Germinal center (tissue), 1 donor: ENCODE measurements at regions not wholly inside any gene's neighbourhood (a gene's known extent, or its start where the extent isn't known, plus 50 kb on each side); places are given as distances from the start of the nearest gene placed in this dataset.
"Not testable (repeated sequence)": the region's sequence is repeated elsewhere in the genome, so short reads cannot be mapped to it uniquely, and the experiment has no call there.

Experiments
- DNase-seq: peaks from one replicate; pipeline ENCODE4 v3.0.0; 2012; ENCODE audit warnings: mixed read lengths, low spot score

DNA sequence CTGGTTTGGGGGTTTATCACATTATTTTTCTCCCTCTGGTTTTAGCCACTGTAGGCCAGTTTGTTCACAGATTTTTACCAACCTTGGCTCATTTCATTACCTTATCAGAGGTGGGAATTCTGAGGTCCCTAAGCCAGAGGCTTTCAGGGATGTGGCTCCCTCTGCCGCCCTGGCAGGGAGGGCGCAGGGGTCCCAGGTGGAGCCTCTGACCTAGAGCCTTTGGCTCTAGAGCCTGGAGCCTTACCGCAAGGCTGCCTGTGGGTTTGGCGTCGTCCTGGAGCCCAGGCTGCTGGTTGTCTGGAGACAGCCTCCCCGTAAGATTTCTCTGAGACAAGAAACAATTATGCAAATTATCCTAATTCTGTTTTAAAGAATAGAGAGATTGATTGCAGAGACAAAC is 188.0 kb downstream of the LMLN start:
- DNase-seq, result not testable (repeated sequence)

DNA sequence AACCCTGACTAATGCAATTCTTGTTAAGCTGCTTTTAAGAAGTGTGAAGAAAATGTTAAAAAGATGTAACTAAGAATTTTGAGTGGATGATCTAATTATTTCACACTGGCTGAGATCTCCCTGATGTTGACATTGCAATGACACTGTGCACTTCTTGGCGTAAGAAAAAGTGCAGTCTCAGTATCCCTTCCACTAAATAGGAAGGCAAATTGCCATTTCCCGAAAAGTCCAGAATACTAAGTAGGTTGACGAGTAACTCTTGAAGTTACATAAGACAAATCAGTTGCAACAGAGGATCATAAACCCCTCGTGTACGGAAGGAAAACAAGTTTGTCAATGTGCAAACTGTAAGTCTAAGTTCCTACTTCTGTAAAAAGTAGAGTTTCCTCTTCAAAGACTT is 189.9 kb downstream of the LMLN start:
- not testable (repeated sequence) for DNase-seq

DNA sequence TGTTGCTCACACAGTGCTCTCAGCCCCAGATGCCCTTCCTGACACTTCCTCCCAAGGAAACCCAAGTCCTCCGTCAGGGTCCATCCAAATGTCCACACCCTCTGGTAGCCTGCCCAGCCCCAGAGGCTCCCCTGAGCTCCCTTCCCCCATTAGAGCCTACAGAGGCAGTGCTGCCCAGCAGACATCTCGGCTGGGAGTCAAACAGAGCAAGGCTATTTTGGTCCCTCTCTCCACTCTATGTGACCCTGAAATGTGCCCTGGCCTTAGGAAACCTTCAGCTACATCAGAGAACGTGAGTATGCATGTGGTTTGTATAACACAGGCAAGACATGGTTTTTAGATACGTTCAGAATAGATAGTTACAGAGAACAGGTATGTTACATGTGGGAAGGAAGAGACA is 191.8 kb downstream of the LMLN start:
- DNase-seq, result not testable (repeated sequence)

DNA sequence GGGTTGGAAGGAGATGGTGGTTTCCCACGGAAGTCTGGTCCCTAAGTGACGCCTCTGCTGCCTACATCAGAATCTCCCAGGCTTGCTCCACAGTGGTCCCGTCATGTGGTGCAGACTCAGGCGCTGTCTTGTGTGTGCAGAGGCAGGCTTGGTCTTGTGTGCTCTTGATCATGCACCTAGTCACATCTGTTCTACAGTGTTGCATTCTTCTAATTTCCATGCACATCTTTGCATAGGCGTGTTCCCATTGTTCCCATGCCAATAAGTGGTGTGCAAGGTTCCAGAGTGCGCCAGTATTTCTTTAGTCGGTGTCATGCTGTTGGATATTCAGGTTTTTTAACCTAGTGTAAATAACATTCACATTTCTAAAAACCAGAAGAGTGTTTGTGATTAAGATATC is 195.8 kb downstream of the LMLN start:
- DNase-seq, result not testable (repeated sequence)

DNA sequence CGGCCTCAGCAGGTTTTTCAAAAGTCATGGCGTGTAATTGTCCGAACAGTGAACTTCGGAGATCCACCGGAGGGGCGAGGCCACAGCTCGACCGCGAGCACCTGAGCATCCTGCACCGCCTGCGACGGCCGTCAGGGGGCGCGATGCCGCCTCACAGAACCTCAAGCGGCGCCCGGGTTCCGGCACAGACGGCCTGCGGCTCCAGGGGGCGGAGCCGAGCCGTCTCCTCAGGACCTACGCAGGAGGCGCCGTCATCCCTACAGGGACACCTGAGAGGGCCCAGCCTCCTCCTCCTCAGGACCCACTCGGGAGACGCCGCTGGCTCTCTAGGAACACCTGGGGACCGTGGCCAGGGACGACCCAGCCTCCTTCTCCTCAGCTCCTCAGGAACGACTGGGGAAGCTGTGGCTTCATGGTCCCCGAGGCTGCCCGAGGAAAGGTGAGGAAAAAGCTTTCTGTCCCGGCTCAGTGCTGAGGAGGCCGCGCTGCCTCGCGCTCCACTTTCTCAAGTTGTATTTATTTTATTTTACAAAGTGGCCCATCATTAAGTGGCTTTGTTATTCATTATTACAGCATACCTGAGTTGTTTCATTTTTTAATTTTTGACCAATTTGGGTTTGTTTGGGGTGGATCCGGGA is 197.3 kb downstream of the LMLN start:
- not testable (repeated sequence) for DNase-seq

DNA sequence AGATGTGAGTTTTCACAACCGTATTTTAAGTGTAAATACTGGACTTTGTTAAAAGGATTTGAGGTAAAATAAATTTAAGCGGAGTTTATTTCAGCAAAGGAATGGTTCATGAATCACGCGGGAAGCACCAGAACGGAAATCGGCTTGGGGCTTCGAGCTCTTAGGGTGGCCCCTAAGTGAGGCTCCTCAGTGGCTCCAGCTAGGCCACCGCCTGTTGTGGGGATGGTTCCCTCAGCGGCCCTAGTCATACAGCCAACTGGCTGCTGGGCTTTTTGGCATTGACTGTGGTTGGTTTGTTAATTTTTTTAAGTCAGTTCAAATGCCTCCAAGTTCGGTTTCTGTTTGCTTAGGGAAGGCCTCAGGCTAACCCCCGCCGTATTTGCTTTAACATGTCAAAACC is 198.0 kb downstream of the LMLN start:
- not testable (repeated sequence) for DNase-seq

DNA sequence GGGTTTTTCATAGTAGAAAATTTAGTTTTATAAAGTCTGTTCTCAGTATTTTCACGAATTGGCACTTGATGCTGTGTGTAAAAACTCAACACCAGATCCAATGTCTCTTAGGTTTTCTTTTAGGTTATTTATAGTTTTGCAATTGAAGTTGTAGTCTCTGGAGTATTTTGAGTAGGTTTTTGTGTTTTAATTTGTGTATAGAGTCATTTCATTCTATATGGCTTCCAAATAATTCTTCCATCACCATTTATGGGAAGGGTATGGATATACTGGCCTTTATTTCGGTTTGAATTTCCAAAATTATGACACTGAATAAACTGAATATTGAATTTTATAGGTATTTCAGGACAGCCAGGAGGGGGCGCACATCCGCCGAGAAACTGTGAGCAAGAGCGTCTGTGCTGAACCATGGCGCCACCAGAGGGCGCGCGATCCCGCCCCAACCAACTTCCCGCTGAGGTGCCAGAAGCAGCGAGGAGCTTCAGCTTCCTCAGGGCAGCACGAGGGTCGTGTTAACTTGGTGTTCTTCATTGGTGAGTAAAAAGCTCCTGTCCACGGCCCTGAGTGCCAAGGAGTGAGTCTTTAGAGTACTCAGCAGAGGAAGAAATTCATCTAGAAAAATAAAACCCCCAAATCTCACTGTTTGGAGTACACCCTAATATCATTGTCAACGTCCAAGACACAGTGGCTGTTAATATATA is 207.5 kb downstream of the LMLN start:
- DNase-seq, result not testable (repeated sequence)

DNA sequence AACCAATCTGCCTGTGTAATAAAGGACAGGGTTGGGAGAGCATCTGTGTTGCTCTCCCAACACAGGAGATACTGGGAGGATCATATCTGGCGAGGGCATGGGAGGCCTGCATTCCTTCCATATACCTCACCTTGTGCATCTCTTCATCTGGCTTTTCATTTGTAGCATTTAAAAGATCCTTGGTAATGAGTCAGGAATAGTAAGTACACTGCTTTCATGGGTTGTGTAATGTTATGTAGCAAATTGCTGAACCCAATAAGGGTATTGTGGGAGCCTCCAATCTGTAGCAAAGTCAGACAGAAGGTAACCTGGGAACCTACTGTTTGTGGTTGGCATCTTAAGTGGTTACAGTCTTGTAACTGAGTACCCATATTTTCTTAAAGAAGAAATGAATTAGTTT is 210.8 kb downstream of the LMLN start:
- not testable (repeated sequence) for DNase-seq

DNA sequence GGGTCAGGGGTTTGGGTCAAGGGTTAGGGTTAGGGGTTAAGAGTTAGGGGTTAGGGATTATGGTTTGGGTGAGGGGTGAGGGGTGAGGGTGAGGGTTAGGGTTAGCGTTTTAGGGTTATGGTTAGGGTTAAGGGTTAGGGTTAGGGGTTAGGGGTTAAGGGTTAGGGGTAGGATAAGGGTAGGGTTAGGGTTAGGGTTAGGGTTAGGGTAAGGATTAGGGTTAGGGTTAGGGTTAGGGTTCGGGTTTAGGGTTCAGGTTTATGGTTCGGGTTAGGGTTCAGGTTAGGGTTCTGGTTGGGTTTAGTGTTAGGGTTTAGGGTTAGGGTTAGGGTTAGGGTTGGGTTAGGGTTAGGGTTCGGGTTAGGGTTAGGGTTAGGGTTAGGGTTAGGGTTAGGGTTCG is 213.1 kb downstream of the LMLN start:
- not testable (repeated sequence) for DNase-seq

DNA sequence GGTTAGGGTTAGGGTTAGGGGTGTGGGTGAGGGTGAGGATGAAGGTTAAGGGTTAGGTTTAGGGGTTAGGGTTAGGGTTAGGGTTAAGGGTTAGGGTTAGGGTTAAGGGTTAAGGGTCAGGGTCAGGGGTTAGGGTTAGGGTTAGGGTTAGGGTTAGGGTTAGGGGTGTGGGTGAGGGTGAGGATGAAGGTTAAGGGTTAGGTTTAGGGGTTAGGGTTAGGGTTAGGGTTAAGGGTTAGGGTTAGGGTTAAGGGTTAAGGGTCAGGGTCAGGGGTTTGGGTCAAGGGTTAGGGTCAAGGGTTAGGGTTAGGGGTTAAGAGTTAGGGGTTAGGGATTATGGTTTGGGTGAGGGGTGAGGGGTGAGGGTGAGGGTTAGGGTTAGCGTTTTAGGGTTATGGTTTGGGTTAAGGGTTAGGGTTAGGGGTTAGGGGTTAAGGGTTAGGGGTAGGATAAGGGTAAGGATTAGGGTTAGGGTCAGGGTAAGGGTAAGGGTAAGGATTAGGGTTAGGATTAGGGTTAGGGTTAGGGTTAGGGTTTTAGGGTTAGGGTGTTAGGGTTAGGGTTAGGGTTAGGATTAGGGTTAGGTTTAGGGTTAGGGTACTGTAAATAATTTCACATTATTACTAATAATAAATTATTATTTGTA is 214.0 kb downstream of the LMLN start:
- not testable (repeated sequence) for DNase-seq
